Heart left ventricle (tissue), 16 donors: ENCODE measurements at regions not wholly inside any gene's neighbourhood (a gene's known extent, or its start where the extent isn't known, plus 50 kb on each side); places are given as distances from the start of the nearest gene placed in this dataset.

Experiments
- ATAC-seq, 4 donors: fragments of 200-7000 bp; cut with Tn5 transposase; one replicate each; pipeline ENCODE4 v1.9.1; 2020 to 2022; ENCODE audit warnings: moderate library complexity in 4 of 4, mild to moderate bottlenecking in 3 of 4, moderate number of reproducible peaks in 1 of 4
- DNase-seq, 5 donors: peaks; one replicate each; pipeline ENCODE4 v3.0.0-alpha.2; 2020
- H3K27ac ChIP-seq, 12 donors: fragments of 200-600 bp; sonication (generic) in 4 of 12; one replicate each; pipeline versions ENCODE4 v1.5.0 to v1.8.0; 2016 to 2022; ENCODE audit warnings: mild to moderate bottlenecking in 2 of 12
- H3K27me3 ChIP-seq, 9 donors: fragments of 200-600 bp; sonication (generic) in 2 of 9; one replicate each; pipeline versions ENCODE4 v1.5.1 to v1.8.0; 2016 to 2022; ENCODE audit warnings: mild to moderate bottlenecking in 3 of 9
- H3K36me3 ChIP-seq, 9 donors: fragments of 200-600 bp; sonication (generic) in 2 of 9; one replicate each; pipeline versions ENCODE4 v1.5.0 to v1.8.0; 2018 to 2022; ENCODE audit warnings: mild to moderate bottlenecking in 2 of 9
- H3K4me1 ChIP-seq, 12 donors: fragments of 200-600 bp; sonication (generic) in 4 of 12; one replicate each; pipeline versions ENCODE4 v1.5.0 to v1.8.0; 2016 to 2022; ENCODE audit warnings: mild to moderate bottlenecking in 3 of 12
- H3K4me3 ChIP-seq, 12 donors: fragments of 200-600 bp; sonication (generic) in 4 of 12; one replicate each; pipeline versions ENCODE4 v1.5.0 to v1.8.0; 2017 to 2022; ENCODE audit warnings: mild to moderate bottlenecking in 9 of 12, moderate library complexity in 4 of 12
- H3K9me3 ChIP-seq, 12 donors: fragments of 200-600 bp; sonication (generic) in 4 of 12; one replicate each; pipeline versions ENCODE4 v1.5.0 to v1.8.0; 2016 to 2022; ENCODE audit warnings: mild to moderate bottlenecking in 1 of 12
- CTCF ChIP-seq, 12 donors: fragments of 200-600 bp; sonication (generic) in 4 of 12; IDR thresholded peaks; one replicate each; pipeline versions ENCODE4 v1.5.0 to v1.8.0; 2018 to 2022; ENCODE audit warnings: antibody characterized with exemption in 12 of 12, mild to moderate bottlenecking in 5 of 12
- POLR2A ChIP-seq, 2 donors: fragments of 450-650 bp; IDR thresholded peaks; one replicate each; pipeline ENCODE4 v1.6.1; 2017; ENCODE audit warnings: antibody characterized with exemption in 2 of 2, mild to moderate bottlenecking in 2 of 2, moderate library complexity in 2 of 2
- WGBS, 4 donors: extraction: QIAGEN DNeasy Blood & Tissue Kit in 2 of 4; methylation state at CpG; one replicate each; pipeline versions ENCODE4 v1.1.5 to v1.1.7; 2013 to 2018; 5-methylcytosine and 5-hydroxymethylcytosine counted together
- intact Hi-C, 10 donors: fragments of 100-400 bp; cut with DNase I; formaldehyde crosslinking; loops; one replicate each; pipeline versions ENCODE4 v1.11.1 to v1.14.2; 2022
- donor health status: ischemic (EF 13 %, LVEDD 7.1; RV severe dilation, severe dysfunction).
- donor health status: healthy with polysubstance abuse.
- donor health status: DM: no; HTN: yes; CAD: no.
- donor health status: DM: no; HTN: no; CAD: no.
- donor health status: ischemic (EF 25% LVEDD 6.9; RV normal size, moderate dysfunction).
- donor health status: ischemic (EF 25% LVEDD 5.7; RV mildly dilated, moderate dysfunction).
- donor health status: healthy.
- donor health status: DM: yes; HTN: yes; CAD: no.
- donor health status: ischemic (EF 35%, LVEDD 5.7; RV mildly dilated, moderate dysfunction).
- donor health status: nonischemic (EF 11% LVEDD 7.7; RV severe dilation, severe dysfunction).
- donor health status: DM: yes; HTN: yes; CAD: no.
- donor health status: PGD.
- donor health status: ischemic (EF 29% LVEDD 5.4; RV normal size, mild dysfunction).
- donor health status: nonischemic (EF 23%, LVEDD 6.1; RV moderate dilation, normal function).

- no peaks in the 10 kb centered on the region for H3K9me3 ChIP-seq
- peaks cover 0 to 8% (median 0%) of the 10 kb centered on the region in 9 donors for H3K27me3 ChIP-seq
- ATAC-seq, result no peak
- no peak overlapping the region for H3K27ac ChIP-seq
- intact Hi-C loops, result no loop called here
- no peak overlapping the region for H3K4me3 ChIP-seq
- 91 to 94% (median 93%) methylated on average over 8 of the region's 8 CpGs for WGBS, 4 donors
- TF ChIP-seq CTCF (IDR thresholded peaks at IDR 0.05), result no peak
- TF ChIP-seq POLR2A (IDR thresholded peaks at IDR 0.05), result no peak
- no peak for DNase-seq
- peaks cover 0 to 2% (median 0%) of the 10 kb centered on the region in 12 donors for H3K4me1 ChIP-seq
- H3K36me3 ChIP-seq, result no peaks in the 10 kb centered on the region
Measured at GRCh38 chr2:88841224-88841929, 149.9 kb downstream of the RPIA start.

- no peak overlapping the region for H3K27ac ChIP-seq
- H3K9me3 ChIP-seq, result no peaks in the 10 kb centered on the region
- WGBS, 4 donors, result 68 to 85% (median 79%) methylated on average over 1 of the region's 1 CpG
- peaks cover 0 to 2% (median 0%) of the 10 kb centered on the region in 12 donors for H3K4me1 ChIP-seq
- TF ChIP-seq CTCF (IDR thresholded peaks at IDR 0.05) (no peak), POLR2A (IDR thresholded peaks at IDR 0.05) (no peak)
- peaks cover 0 to 8% (median 0%) of the 10 kb centered on the region in 9 donors for H3K27me3 ChIP-seq
- intact Hi-C loops, result no loop called here
- H3K36me3 ChIP-seq, result no peaks in the 10 kb centered on the region
- no peak overlapping the region for H3K4me3 ChIP-seq
- DNase-seq (no peak), ATAC-seq (no peak)
Measured at GRCh38 chr2:88842656-88843460, 151.4 kb downstream of the RPIA start.

GRCh38 chr2:88843651-88844050 is 152.2 kb downstream of the RPIA start:
- WGBS, 4 donors, result 77 to 90% (median 79%) methylated on average over 2 of the region's 2 CpGs
- TF ChIP-seq POLR2A (IDR thresholded peaks at IDR 0.05) (no peak), CTCF (IDR thresholded peaks at IDR 0.05) (no peak)
- Histone ChIP-seq H3K4me1 (no peaks in the 10 kb centered on the region), H3K27ac (no peak overlapping the region), H3K27me3 (peaks cover 0 to 8% (median 0%) of the 10 kb centered on the region in 9 donors), H3K9me3 (no peaks in the 10 kb centered on the region), H3K4me3 (no peak overlapping the region), H3K36me3 (no peaks in the 10 kb centered on the region)
- DNase-seq (no peak), ATAC-seq (no peak)
- intact Hi-C loops, result no loop called here

GRCh38 chr2:88844960-88845359 is 153.5 kb downstream of the RPIA start:
- Histone ChIP-seq H3K27ac (no peak overlapping the region), H3K4me3 (no peak overlapping the region), H3K4me1 (no peaks in the 10 kb centered on the region), H3K9me3 (no peaks in the 10 kb centered on the region), H3K36me3 (no peaks in the 10 kb centered on the region), H3K27me3 (peaks cover 0 to 13% (median 0%) of the 10 kb centered on the region in 9 donors)
- WGBS, 4 donors, result 89 to 91% (median 90%) methylated on average over 3 of the region's 3 CpGs
- no peak for TF ChIP-seq CTCF (IDR thresholded peaks at IDR 0.05)
- ATAC-seq (no peak), DNase-seq (no peak)
- intact Hi-C loops, result no loop called here
